Activated CD4-positive, alpha-beta T cell treated with anti-CD3 and anti-CD28 coated beads, Interleukin-2, Interleukin-6, amounts not matched to agents 100 ng/mL and 50 ng/mL, durations not matched to agents 16 hours and 8 hours (primary cell): ENCODE measurements at regions not wholly inside any gene's neighbourhood (a gene's known extent, or its start where the extent isn't known, plus 50 kb on each side); places are given as distances from the start of the nearest gene placed in this dataset.
"Not testable (repeated sequence)": the region's sequence is repeated elsewhere in the genome, so short reads cannot be mapped to it uniquely, and the experiment has no call there.

Experiments
- DNase-seq: peaks from one replicate; pipeline ENCODE4 v3.0.0-alpha.2; 2020

DNA sequence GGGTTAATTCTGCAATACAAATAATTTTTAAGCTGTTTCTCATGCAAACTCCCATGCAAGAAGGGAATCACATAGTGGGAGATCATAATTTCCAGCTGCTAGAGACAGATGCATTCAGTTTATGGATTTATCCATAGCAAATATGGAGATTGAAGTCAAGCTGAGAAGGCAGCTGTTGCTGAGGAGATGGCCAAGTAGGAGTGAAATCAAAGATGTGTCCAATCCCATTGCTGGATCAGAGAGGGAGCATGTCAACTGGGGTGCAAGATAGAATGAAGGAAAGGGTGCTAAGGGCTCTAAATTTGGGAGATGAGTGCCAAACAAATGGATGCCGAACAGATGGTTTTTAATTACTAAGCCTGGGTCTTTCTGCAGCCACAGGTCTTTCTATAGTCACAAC is 504.5 kb downstream of the NFIB start:
- no peak for DNase-seq

DNA sequence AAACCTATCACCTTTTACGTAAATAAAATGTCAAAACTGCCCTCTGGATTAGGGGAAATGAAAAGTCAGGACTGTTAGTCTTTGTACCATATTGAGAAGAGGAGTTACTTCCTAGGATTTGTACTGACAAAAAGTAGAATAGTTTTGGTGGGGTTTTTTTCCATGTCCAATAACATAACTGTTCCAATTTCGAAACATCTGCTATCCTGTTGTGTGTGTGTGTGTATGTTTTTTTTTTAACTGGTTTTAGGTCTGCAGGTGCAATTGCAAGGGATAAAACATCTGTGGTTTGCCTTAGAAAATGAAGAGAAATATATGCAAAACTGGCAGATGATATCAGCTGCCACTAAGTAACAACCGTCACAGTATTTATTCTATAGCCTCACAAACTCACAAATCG is 506.8 kb downstream of the NFIB start:
- DNase-seq = no peak

DNA sequence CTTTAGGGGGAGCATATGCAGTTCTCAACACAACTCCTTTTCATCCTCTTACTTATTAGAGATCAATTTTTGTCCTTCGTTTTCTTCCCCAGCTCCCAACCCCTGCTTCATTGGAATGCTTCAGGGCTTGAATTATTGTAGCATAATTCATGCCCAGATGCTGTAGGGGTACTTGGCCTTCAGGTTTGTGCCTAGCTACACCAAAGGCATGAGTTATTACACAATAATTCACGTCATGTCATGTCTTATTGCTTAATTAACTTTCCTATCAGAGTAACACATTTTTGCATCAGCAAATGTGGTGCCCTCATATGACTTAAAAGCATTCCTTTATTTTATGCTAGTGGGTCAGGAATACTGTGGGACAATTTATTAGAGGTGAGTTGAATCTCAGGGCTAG is 507.2 kb downstream of the NFIB start:
- no peak for DNase-seq

DNA sequence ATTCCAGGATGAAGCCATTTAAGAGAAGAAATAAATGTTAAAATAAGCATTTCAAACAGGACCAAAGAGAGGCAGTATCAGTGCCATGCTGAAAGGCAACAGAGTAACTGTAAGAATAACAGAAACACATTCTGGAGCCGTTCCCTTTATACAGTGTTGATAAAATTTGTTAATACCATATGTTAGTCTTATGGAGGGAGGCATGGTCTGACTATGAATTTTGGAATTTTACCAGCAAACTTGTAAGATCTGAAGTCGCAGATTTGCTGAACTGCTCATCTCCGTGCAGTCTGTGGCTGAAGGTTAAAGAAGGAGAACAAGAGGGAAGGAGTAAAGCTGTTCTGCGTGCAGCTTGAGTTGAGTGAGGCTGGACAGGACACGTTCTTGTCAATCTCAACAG is 508.4 kb downstream of the NFIB start:
- no peak for DNase-seq

DNA sequence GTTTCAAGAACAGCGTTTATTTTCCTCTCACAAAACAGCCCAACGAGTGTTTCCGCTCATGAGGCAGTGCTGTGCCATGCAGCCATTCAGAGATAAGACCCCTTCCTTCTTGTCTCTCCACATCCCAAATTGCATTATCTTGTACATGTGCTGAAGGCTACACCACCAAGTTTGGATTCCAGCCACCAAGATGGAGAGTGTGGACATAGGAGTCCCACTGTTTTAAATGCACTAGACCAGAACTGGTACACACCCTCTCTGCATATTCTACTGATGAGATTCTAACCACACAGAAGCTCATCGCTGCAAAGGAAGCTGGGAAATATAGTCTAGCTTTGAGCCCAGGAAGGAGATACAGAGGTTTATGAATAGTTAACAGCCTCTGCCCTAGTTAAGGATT is 509.4 kb downstream of the NFIB start:
- DNase-seq = no peak

DNA sequence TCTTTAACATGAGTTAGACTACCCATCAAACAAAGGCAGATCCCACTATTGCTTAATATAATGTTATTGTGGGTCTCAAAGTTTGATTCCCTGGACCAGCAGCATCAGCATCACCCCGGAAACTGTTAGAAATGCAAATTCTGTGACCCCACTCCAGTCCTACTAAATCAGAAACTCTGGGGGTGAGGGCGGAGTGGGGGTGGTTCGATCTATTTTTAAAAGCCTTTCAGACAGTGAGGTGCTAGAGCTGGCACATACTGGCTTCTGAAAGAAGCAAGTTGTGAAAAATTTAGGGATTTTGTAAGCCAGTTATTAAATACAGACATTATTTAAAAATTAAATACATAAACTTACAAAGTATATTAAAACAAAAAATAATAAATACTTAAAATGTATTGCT is 513.2 kb downstream of the NFIB start:
- no peak for DNase-seq

DNA sequence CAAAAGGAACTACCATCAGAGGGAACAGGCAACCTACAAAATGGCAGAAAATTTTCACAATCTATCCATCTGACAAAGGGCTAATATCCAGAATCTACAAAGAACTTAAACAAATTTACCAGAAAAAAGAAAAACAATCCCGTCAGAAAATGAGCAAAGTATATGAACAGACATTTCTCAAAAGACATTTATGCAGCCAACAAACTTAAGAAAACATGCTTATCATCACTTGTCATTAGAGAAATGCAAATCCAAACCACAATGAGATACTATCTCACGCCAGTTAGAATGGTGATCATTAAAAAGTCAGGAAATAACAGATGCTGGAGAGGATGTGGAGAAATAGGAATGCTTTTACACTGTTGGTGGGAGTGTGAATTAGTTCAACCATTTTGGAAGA is 516.2 kb downstream of the NFIB start:
- DNase-seq = not testable (repeated sequence)

DNA sequence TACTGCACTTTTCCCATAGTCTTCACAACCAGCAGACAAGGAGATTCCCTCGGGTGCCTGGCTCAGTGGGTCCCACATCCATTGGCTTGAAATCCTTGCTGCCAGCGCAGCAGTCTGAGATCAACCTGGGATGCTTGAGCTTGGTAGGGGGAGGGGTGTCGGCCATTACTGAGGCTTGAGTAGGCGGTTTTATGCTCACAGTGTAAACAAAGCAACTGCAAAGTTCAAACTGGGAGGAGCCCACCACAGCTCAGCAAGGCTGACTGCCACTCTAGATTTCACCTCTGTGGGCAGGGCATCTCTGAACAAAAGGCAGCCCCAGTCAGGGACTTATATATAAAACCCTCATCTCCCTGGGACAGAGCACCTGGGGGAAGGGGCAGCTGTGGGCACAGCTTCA is 512.3 kb upstream of the MPDZ start:
- no peak for DNase-seq

DNA sequence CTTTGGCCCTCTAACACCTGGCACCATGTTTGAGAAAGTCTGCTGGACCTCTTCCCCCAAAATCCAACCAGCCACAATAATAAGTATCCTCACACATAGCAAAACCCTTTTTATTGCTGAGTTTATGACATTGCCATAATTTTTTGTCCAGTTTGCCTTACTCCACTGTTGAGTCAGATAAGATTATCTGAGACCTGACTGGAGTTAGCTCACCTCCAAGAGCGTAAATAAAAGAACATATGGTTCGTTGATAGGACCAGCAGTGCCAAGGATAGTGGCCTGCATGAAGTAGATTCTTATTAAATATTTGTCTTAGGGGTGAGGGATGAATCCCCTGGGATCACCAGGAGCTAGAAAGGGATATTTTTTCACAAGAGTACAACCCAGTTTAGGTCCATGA is 510.6 kb upstream of the MPDZ start:
- DNase-seq = no peak

DNA sequence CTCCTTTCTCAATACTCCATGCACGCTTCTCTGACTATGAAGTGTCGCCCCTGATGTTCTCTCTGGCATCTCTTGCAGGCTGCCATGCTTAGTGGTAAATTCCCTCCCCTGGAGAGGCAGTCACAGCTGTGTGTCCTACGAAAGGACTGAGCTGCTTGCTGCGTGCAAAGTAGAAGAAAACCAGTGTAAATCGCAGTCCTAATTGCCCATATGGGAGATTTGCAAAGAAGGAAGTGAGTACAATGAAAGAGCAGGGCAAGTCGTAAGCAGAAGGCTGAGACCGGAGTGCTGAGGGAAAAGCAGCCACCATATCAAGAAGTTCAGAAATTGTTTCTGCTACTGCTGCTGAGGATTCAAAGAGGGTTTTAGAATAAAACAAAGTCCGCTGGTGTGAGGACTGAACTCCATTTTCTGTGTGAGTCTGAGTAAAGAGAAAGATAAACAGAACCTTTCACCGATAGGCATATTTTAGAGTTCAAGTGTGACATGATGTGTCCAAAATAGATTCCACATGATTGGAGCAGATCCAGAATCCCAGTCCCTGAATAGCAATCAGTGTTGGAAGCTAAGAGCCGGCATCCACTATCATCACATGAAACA is 507.8 kb upstream of the MPDZ start:
- DNase-seq = no peak

DNA sequence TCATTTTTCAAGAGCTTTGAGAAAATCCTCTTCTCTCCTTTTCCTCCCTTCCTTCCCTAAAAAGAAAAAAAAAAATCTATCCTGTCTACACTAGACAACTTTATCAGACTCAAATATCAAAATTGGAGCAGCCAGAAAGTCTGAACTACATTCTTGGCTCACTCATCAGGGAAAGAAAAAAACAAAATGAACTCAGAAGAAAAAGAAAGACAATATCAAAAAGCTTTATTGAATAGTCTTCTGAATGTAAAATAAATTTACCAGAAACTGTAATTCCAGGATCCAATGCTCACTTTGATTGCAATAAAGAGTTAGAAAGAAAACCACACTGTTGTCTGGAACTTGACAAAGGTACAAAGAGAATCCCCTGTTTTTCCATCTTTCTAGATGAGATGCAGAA is 507.2 kb upstream of the MPDZ start:
- no peak for DNase-seq

DNA sequence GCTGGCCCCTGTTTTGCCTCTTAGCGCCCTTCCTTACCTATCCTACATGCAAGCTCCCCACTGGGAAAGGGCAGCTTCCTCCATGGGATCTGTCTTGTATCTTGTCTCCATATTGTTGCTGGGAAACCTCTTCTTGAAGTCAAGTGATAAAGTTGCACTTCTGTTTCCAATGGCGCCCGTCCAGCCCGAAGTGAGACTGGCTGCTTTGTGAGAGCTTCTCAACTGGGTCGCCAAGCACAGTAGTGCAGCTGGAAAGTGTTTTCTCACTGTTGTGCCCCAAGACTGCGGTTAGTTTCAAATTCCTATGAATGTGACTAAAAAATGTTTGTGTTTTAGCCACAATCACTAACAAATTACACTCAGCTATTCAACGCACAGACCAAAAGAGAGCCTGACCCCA is 506.6 kb upstream of the MPDZ start:
- DNase-seq = no peak

DNA sequence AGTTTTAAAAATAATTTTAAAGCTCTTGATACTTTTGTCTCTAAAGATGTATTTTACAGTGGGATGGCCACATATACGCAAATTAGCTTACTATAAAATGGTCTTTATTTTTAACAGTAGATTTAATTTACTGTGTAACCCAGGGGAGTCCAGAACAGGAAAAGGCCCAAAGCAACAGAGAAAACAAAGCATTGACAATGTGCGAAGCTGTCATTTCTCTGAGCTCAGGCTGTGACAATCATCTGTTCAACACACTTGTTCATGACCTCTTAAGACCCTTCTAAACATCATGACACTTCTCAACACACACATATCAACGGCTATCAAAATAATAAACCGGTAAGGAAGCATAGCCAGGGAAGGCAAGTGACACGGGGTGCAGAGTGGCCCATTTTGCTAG is 499.6 kb upstream of the MPDZ start:
- DNase-seq = no peak

DNA sequence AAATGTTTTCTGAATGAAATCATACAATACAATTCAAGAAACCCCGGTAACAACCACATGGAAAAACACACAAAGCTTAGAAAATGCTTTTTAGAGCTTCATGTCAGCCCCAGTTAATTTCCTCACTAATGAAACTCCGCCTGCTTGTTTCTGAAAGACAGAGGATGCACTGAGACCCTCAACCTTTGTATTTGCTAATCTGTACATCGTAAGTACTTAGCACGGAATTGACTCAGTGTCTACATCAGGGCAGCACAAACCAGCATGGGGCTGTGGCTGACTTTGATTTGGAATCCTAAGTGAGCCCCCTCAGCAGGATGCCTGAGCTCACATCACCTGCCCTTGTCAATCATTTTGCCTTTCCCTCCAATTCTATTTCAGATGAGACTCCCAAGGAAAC is 499.1 kb upstream of the MPDZ start:
- no peak for DNase-seq

DNA sequence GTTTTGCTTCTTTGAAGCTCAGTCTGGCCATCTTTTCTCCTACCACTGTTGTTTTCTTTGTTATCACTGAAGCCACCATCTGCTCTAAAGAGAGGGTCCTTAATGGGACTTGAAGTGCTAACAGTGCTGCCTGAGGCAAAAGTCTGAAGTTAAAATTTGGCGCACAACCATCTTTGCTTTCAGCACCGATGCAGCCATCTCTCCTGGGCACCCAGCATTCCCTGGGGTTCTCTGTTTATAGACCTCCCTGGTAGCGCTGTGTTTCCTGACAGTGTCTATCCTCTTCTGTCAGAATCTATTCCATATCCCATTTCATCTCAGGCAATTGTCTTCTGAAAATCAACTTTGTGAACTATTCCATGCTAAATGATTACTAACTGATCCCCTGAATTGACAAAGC is 491.5 kb upstream of the MPDZ start:
- no peak for DNase-seq

DNA sequence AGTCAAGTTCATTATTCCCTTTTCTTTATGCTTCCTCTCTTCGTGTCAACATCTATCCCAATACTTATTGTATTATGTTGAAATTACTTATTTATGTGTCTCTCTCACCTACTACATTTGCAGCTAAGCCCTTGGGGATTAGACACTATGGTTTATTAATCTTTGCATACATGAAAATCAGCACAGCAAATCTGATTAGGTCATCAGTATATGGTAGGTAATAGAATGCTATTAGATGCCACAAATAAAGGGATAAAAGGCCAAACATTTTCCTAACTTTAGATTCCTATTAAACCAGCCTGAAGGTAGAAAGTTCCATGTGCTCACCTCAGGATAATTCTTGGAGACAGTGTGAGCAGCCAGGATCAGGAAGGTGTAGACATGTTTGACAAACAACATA is 490.1 kb upstream of the MPDZ start:
- DNase-seq = no peak

DNA sequence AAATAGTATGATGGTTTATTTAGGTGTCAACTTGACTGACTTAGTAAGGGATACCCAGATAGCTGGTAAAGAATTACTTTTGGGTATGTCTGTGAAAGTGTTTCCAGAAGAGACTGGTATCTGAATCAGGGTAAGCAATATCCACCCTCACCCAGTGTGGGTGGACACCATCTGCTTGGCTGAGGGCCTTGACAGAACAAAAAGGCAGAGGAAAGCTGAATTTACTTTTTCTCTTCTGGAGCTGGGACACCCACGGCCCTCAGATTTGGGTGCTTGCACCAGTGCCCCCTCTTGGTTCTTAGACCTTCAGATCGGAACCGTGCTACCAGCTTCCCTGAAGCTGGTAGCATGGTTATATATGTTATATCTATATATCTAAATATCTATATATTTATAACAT is 489.5 kb upstream of the MPDZ start:
- DNase-seq = no peak

DNA sequence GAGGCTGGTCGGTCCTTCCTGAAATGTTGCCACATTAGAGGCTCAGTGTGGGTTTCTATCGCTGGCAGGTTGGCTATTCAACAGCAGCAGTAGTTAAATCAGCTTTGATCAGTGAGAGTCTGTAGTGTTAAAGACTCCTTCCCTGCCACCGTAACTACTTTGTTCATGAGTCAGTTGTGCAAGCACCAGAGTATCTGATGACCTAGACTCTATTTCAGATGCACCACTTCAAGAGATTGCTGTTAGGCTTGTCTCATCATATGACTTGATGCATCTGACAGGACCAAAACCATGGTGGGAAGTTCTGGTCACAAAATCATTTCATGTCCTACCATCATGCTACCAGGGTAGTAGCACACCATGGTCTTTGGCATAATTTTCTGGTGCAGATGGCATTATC is 482.7 kb upstream of the MPDZ start:
- DNase-seq = no peak

DNA sequence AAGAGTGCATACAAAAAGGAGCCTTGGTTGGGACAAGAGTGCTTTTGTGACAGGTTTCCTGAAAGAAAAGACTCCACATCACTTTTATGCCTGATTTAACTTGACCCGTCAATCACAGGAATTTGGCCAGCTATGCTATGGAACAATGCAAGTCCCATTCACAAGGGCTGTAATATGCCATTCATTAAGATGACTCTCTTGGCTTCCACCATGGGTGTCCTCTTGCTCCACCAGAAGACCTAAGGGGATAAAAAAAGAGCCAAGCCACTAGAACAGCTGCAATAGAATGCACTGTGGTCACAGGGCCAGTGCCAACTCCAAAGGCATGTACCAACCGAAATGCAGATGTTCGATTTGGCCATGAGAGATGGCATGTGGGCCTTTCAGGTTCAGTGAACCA is 480.1 kb upstream of the MPDZ start:
- DNase-seq = no peak

DNA sequence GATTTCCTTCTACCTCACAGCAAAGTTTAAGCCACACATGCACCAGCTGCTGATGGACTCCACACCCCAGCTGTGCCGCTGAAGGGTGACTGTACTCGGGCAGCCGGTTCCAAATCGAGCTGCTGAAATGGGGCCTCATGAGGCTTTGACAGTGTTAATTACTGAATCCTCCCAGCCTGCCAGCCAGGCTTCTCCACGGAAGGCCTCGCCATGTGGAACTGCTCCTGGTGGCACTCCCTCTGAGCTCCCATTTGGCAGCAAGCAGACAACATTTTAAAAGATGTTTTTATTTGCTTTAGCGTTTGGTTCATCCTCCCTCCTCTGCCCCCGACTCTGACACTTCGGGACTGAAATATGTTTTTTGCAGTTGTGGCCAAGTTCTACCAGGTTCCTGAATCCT is 479.4 kb upstream of the MPDZ start:
- no peak for DNase-seq

DNA sequence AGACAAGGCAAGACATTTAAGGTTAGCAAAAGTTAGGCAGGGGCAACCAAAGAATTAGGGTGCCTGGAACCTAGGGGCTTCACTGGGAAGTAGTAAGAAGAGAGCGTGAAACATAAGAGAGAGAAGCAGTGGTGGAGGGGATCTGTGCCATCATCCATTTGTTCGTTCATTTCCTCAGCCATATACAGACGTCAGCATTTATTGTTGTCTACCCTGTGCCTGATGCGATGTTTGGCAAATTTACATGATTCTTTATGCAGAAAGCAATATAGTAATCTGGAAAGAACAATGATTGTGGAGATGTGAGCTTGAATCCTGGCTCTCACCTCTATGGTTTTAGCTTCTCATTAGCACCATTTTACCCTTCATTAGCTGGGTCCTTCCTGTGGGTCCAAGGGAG is 477.5 kb upstream of the MPDZ start:
- no peak for DNase-seq

DNA sequence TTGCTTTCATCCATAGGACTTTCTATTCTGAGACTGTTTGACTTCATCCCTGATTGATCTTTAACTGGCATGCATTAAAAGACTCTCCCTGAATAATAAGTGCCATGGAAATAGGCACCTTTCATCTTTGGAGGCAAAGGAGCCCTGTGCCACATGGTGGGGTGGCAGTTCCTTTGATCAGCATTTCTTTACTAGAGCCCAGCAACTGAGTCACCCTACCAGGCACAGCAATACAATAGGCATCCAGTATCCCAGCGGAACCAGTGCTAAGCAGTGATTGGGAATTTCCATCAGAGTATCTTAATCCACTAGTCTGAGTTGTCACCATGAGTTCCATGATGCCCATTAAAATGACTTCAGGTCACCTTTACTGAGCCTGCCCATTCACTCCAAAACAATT is 476.1 kb upstream of the MPDZ start:
- DNase-seq = no peak

DNA sequence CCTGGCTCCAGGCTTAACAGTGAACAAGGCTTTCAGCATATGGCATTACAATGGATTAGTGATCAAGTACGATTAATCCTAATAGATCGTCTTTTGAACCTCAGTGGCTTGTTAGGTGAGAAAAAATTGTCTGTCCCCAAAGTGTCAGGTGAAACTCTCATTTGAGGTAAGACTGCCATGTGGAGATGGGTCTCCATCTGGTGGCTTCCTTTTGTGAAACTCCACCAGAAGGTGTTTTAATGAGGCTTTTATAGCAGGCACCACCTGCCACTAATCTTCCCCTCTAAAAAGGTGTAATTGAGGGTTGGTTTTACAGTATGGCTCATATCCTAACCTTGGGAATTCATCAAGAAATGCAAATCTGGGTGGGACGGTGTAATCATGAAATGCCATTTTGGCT is 471.1 kb upstream of the MPDZ start:
- no peak for DNase-seq

DNA sequence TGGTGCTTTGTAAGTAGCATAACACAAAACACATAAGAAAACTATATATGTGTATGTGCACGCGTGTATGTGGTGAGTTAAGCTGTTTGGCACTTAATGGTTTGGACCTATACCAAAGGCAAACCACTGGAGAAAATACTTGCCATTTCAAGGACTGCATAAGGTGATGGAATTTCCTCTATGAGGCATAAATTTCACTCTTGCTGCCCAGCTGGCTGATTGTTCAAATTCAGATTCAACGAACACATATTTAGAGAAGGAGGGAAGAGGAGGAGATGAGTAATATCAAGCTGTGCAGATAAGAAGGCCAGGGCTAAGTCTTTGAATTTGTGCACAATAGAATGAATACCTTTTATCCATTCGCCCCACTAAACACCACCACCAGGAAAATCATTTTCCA is 470.6 kb upstream of the MPDZ start:
- DNase-seq = no peak

DNA sequence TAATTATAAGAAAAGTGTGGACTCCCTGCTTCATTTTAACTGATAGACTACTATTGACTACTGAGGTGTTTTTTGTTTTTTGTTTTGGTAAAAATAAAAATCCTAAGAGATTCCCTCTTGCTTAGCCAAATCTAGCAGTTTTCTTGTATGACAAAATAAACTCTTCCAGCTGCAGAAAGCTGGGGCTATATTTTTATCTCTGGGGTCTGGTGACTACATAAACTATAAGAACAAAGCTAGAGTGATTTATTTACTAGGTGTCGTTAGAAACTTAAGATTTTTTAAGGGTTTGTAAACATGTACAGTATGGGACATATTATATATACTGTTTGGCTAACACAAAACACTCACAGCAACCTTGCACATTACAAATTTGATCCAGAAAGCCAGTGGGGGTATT is 467.4 kb upstream of the MPDZ start:
- DNase-seq = no peak

DNA sequence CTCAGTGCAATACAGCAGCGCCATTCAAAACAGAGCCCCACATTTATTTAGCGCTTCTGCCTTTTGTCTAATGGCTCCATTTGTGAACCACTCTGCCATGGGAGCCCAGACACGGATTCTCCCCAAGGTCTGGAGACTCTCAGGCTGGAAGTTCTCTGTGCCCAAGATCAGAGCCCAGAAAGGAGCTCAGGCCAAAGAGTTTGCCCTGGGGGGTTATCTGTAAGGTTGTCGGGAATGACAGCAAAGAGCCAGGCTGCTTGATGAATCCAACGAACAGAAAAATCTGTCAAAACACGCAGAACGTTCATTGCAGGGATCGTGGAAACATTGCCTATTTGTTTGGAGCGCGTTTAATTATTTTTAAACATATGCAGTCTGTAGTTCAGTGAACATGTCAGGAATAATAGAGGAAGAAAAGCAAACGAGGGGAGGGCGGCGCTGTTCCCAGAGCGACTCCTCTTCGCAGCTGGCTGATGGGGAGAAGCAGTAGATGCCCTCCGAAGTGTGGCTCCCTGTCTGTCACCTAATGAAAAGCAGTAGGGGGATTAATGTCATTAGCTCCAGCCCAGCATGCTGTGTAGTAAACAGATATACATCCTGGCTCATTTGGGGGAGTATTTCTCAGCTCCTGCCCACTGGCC is 464.9 kb upstream of the MPDZ start:
- no peak for DNase-seq
